ENCODE measurements at regions not wholly inside any gene's neighbourhood (a gene's known extent, or its start where the extent isn't known, plus 50 kb on each side); places are given as distances from the start of the nearest gene placed in this dataset.

DNA sequence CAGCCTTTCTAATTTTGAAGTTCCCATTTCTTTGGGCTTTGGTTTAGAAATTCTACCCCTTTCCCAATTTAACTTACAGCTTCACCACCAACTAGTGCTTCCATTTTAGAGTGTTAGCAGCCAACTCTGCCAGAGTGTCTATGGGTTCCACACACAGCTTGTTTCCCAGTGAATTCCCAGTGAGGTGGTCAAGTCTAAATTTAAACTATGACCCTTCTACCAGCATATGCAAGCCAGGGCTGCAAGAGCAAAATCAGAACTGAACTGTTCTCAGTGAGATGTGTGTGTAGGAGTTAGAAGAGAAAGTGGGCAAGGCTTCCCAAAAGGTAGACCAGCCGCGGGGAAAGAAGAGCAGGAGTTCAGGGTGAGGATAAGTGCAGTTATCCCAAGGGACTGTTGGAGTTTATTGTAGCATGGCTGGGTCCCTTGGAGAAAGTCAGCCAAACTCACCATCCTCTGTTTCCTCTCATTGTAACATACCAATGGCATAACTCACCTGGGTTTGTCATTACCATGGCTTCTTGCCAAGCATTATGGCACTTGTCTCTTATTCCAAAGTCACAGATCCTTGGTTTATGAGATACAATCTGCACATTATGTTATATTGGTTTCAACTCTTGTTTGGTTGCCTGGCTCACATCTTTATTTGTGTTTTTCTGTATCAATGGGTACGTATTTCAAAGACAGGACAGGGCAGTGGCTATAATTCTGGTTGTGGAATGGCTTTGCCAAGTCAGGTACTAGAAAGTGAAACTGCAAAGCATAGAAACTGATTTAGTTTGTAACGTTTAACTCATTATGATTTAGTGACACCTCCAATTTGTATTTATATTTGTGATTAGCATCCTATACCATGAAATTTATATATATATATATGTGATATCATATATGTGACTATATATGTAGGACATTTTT, 130.2 kb upstream of the UMPS start:
- TF ChIP-seq, protein P1, sequence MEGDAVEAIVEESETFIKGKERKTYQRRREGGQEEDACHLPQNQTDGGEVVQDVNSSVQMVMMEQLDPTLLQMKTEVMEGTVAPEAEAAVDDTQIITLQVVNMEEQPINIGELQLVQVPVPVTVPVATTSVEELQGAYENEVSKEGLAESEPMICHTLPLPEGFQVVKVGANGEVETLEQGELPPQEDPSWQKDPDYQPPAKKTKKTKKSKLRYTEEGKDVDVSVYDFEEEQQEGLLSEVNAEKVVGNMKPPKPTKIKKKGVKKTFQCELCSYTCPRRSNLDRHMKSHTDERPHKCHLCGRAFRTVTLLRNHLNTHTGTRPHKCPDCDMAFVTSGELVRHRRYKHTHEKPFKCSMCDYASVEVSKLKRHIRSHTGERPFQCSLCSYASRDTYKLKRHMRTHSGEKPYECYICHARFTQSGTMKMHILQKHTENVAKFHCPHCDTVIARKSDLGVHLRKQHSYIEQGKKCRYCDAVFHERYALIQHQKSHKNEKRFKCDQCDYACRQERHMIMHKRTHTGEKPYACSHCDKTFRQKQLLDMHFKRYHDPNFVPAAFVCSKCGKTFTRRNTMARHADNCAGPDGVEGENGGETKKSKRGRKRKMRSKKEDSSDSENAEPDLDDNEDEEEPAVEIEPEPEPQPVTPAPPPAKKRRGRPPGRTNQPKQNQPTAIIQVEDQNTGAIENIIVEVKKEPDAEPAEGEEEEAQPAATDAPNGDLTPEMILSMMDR (IDR thresholded peaks at IDR 0.05; ENCODE audit: insufficient read depth, missing control alignments) = no peak
- DNase-seq (ENCODE audit: insufficient read length, low spot score) (no peak), FAIRE-seq (no peak)

DNA sequence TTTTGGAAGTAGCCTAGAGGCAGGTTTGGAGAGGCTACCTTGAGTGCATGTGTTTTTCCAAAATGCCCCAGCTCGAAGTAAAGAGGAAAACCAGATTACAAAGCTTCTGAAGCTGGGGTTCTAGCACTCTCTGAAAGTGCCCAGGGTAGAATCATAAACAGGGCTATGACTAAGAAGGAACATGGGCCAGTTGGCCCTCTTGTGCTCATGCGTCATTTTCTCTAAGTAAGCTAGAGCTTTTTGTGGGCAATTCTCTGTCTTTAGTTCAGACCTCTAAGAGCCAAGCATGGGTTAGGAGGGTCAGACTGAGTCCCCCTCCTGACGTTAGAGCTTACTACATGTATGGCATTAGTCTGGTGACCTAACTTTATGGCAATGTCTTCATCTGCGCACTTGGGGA, 129.5 kb upstream of the UMPS start:
- DNase-seq (ENCODE audit: insufficient read length, low spot score) (no peak), FAIRE-seq (no peak)
- TF ChIP-seq, protein P1 (IDR thresholded peaks at IDR 0.05; ENCODE audit: insufficient read depth, missing control alignments) = no peak

DNA sequence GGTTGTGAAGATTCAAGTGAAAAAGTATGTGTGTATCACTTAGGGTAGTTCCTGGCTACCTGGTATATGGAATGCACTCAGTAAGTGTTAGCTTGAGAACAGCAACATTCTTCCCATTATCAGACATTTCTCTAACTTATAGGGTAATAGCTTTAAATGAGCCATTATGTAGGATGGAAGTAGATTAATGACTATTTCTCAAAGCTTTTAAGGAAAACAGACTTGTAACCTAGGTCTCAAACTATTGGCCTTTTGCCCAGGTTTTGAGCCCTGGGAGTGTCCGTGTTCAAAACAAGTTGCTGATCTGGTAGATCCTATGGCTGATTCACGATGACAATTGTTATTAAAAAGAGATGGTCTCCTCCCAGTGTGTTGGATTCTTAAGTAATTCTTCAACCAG, 129.1 kb upstream of the UMPS start:
- TF ChIP-seq, protein P1 (IDR thresholded peaks at IDR 0.05; ENCODE audit: insufficient read depth, missing control alignments) = no peak
- no peak for DNase-seq (ENCODE audit: insufficient read length, low spot score)
- no peak for FAIRE-seq

DNA sequence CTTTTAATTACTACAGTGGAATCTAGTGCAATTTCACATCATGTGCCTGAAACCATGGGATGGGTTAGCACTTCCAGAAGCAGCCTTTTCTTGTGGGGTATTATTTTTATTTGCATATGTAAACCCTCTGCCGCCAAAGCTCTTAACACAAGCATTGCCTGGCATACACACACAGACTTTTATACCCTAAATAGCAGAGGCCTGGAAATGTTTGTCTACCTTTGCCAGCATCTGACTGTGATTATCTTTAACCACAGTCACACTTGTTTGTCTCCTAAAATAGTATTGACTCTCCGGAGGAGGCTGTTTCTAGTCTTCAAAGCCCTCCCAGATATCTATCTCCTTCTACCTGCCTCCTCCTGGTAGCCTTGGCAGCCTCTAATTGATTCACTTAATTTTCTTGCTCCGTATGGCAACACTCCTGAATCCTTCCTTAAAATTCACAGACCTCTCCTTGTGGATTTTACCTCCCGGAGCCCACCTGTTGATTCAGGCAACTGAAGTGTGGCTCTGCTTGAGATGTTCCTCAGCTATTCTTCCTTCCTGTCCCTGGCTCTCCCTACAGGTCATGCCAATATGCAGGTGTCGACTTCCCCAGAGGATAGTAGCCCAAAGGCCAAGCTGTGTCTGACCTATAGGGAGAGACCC, 127.1 kb upstream of the UMPS start:
- FAIRE-seq (no peak), DNase-seq (ENCODE audit: insufficient read length, low spot score) (no peak)
- TF ChIP-seq, protein P1 (IDR thresholded peaks at IDR 0.05; ENCODE audit: insufficient read depth, missing control alignments) = no peak

DNA sequence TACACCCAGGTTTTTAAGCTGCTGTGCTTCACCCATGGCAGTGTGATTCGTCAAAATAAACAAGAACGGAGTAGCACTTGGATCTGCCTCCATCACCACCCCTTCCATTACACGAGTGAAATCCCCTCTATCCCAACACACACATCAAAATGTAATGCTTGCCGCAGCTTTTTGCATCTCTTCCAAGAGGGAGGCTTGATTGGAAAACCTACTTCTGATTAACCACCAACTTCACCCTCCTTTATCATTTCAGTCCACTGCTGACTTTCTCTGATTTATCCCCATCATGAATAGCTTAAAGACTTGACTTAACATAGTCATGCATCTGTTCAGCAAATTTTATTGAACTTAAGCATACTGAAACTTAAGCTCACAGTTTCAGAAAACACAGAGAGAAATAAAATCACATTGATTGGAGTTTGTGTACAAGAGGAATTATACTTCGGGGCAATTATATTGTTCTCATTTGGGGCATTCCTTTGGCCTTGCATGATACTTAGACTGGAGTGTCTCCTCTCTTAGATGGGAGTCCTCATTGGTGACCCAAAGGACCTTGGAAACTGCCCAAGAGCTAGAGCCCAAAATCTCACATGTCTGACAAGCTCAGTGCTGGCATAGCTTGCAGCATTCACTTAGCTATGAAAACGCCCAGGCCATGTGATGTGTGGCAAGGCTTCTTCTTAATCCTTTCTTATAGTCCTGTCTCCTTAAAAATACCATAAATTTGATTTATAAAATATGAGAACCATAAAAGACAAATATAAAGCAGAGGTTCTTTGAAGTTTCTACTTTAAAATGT, 124.3 kb upstream of the UMPS start:
- TF ChIP-seq, protein P1 (IDR thresholded peaks at IDR 0.05; ENCODE audit: insufficient read depth, missing control alignments) = no peak
- no peak for FAIRE-seq
- DNase-seq (ENCODE audit: insufficient read length, low spot score) = no peak

DNA sequence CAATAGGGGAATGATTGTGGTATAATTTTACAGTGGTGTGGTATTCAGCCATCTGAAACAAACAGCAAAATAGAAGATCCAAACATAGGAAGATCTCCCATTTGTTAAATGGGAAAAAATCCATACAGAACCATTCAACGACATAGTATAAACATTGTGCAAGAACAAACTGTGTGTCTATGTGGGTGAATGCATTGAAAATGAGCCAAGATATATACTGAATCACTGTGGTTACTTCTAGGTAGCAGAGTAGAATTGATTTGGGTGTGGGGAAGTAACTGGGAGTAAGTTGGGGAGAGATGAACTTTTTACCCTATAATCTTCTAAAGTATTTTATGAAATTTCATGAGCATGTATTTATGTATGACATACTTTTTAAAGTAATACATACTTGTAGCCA, 123.1 kb upstream of the UMPS start:
- DNase-seq (ENCODE audit: insufficient read length, low spot score) (no peak), FAIRE-seq (no peak)
- TF ChIP-seq, protein P1 (IDR thresholded peaks at IDR 0.05; ENCODE audit: insufficient read depth, missing control alignments) = no peak

Data from D721Med (cell line).